ENCODE measurements at regions not wholly inside any gene's neighbourhood (a gene's known extent, or its start where the extent isn't known, plus 50 kb on each side); places are given as distances from the start of the nearest gene placed in this dataset.

DNA sequence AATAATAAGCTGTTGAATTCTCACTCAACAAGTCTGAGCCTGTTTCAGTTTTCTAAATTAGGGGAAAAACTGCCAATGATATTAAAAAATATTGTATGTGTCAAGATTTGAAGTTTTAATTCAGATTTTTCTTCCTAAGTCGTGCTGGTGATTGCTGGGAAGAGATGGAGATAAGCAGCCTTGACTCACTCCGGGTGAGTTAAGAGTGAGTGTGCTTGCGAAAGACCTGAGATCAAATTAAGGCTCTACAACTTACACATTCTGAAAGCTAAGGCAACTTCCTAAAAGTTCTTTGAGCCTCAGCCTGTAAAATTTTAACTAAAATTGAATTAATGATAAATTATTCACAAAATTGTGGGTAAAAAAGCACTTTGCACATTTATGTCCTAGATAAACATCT lies 1441.2 kb downstream of the PCDH7 start:
- no peak for DNase-seq (ENCODE audit: low spot score)

DNA sequence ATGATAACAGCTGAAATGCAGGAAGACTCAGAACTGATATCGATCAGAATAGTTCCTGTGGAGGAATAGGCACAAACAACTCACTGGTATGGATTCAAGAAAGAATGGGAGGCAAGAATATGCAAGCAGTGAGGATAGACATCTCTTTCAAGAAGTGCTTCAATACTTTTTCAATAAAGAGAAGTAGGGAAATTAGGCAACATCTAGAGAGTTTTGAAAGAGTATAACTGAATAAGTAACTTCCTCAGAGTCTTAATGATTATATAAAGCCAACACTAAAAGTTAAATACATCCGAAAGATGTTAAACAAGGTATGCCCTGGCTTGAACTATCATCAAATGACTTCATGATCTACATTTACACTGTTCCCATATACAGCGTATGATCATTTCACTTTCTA lies 1443.0 kb downstream of the PCDH7 start:
- no peak for DNase-seq (ENCODE audit: low spot score)

DNA sequence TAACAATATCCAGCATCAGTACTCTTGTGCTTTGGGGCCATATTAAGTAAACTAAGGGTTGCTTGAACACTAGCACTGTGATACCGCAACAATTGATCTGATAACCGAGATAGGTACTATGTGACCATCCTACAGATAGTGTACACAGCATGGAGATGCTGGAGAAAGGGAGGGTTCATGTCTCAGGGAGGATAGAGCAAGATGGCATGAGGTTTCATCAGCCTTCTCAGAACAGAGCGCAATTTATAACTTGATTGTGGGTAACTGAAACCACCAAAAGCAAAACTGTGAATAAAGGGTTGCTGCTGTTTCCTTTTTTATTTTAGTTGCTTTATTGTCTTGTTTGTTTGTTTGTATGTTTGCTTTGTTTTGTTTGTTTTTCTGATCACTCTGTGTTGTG lies 1449.7 kb downstream of the PCDH7 start:
- no peak for DNase-seq (ENCODE audit: low spot score)

DNA sequence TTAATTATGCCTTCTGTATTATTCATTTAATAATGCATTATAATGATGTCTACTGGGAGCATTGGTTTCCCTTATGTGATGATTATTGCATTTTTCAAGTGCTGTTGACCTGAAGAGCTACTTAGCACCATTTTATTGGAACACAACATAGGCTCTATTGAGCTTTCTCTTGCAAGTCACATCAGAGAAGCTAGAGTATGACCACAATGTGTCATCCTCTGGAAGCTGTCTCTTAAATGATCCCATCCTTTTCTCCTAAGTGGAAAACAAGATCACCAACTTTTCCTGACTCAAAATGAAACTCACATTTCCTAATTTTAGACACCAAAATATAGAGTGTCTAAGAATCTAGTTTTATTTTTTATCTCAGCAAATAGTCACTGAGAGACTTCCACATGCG lies 1451.9 kb downstream of the PCDH7 start:
- DNase-seq (ENCODE audit: low spot score): no peak

DNA sequence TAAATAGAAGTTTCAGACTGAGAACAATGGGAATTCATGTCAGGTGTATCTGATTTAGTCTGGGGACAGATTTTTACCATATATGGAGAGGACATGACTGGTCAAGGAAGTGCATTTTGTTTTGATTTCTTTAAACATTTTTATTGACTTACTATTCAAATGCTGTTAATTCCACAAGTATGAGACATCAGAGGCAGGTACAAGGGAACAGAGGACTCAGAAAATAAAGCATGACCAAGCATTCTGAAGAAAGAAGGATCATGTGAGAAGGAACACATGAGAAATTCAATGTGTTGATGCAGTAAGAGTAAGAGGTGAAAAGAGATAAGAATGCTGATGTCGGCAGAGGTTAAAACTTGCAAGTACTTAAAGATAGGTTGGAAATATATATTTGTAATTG lies 1452.6 kb downstream of the PCDH7 start:
- no peak for DNase-seq (ENCODE audit: low spot score)

DNA sequence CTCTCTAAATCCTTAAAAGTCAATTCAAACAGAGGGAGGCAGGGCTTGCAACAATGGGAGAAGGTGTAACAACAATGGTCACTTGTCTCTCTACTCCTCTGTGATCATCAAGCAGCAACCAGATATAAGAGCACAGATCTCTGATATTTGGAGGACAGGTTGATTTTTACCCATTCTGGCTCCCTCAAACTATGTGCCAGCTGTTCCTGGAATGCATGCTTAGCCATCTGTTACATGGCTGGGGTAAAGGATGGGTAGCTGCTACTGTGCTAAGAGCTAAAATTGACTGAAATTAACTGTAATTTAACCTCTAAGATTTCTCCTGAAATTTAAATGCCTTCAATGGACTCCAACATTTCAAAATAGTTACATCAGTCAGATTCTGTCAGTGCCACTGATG lies 1459.9 kb downstream of the PCDH7 start:
- no peak for DNase-seq (ENCODE audit: low spot score)

DNA sequence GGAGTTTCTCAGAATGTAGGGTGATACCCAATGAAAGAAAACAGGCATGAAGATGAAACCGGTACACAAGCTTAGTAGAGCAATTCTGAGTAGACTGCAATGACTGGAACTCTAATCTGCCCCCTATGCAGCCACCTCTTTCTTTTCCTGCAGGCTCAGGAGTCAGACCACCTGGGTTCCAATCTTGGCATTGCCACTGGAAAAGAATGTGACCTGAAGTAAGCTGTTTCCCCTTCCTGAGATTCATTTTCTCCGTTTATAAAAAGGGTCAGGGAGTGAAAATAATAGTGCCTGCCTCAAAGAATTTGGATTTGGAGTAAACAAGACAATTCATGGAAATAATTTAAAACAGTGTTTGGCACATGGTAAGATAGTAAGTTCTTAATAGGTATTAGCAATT lies 1464.0 kb downstream of the PCDH7 start:
- no peak for DNase-seq (ENCODE audit: low spot score)

DNA sequence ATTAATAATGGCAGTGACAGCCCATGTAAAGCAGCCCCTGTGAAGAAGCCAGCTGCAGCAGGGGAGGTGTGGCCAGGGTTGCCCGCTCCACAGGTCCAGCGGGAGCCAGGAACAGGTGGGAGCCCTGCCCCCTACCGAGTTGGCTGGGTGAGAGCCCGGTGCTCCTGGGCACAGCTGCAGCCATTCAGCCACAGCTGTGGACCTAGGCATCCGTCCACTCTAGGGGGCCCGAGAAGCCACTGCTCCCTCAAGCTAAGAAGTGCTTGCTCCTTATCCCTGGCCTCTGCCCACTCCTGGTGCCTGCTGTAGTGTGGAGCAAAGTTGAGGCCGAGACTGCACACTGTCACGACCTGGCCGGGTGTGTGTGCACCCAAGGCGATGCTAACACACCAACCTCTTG lies 1469.0 kb downstream of the PCDH7 start:
- DNase-seq (ENCODE audit: low spot score): no peak

DNA sequence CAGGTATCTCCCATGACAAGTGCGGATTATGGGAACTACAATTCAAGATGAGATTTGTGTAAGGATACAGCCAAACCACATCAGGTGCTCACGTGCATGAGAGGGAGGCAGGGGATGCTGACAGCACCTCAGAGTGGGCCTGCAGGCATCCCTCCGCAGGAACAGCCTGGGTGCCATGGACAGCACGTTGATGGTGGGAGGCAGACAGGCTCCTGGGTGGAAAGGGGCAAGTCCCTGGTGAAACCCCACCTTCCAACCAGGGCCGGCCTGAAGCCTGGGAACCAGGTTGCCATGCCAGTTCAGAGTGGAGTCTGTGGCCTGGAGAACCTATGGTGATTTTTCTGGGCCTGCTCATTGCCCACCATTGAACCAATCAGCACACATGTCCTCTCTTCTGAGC lies 1469.6 kb downstream of the PCDH7 start:
- no peak for DNase-seq (ENCODE audit: low spot score)

DNA sequence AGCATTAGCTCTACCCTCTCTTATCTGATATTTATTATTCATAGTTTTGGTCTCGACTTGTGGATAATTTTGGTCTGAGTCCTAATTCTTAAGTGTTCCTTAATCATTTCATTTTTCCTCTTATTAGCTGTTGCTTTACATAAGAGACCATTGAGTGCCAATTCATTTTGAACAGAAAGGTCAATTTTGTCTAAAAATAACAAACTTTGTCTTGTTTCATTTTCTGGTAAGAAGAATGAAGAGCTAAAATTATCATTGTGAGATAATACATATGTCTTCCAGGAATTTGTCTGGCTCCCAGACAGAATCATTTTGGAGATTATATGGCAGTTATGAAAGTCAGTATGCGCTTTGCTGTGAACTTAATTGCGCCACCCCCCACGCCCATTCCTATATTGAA lies 1471.8 kb downstream of the PCDH7 start:
- no peak for DNase-seq (ENCODE audit: low spot score)

DNA sequence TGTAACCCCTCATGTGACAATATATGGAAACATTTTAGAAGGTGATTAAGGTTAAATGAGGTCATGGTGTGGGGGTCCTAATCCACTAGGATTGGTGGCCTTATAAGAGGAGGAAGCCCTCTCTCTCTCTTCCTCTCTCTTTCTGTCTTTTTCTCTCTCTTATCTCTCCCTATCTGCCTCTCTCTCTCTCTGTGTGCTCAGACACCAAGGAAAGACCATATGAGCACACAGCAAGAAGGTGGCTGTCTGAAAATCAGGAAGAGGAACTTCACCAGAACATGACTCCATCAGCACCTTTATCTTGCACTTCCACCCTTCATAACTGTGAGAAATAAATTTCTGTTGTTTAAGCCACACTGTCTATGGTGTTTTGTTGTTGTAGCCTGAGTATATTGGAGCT lies 1472.2 kb downstream of the PCDH7 start:
- DNase-seq (ENCODE audit: low spot score): no peak

DNA sequence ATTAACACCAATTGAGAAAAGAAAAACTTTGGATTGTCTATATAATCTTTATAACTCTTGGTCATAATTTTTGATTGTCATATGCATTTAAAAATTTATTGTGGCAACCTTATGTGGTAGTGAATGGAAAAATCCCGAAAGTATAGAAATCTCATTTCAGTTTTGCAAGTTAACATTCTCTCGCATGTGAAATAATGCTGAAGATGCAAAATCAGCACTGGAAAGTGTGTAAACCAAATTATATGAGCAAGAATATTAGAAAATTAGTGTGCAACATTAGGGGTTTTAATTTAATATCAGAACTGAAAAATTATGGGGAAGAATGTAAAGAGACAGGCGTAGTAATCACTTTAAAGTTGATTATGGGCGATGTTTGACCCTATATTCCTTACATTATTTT lies 1472.8 kb downstream of the PCDH7 start:
- DNase-seq (ENCODE audit: low spot score): no peak

DNA sequence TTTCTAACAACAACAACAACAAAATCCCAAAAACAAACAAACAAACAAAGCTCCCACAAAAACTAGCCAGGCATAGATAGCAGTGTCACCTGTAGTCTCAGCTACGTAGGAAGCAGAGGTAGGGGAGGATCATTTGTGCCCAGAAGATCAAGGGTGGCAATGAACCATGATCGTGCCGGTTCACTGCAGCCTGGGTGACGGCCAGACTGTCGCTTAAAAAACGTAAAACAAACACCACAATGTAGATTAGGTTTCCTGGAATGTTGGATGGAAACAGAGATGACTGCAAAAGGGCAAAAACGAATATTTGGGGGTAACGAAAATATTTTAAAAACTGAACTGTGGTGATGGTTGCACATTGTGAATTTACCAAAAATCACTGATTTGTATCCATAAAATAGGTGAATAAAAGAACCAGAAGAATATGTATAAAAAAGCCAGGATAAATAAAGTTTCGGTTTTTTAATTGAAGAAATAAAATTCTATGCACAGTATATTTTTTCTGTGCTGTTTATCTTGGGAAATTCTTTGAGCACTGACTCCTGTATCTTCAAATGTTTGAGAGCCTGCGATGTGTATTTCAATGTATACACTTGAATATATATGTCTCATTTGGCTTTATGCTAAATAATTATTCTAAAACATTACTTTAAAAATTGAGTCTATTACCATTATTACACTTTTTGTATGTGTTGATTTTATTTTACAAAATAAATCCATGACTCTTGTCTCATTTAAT lies 1477.0 kb downstream of the PCDH7 start:
- DNase-seq (ENCODE audit: low spot score): no peak

DNA sequence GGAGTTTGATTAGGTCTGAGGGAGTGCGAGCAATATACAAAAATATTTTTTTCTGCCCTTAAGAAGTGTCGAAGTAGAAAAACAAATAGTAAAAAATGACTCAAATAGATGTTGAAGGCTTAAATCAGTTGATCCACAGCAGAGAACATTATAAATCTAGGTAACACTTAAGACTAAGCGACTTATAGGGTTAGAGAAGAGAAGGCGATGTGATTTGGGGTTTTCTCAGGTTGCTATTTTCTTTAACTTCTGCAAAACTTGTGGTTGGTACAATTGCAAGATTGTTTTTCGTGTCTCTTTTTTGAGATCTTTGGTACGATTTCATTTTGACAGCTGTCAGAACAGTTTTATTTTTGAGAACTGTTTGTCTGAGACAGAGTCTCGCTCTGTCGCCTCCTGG lies 1479.5 kb downstream of the PCDH7 start:
- DNase-seq (ENCODE audit: low spot score): no peak

DNA sequence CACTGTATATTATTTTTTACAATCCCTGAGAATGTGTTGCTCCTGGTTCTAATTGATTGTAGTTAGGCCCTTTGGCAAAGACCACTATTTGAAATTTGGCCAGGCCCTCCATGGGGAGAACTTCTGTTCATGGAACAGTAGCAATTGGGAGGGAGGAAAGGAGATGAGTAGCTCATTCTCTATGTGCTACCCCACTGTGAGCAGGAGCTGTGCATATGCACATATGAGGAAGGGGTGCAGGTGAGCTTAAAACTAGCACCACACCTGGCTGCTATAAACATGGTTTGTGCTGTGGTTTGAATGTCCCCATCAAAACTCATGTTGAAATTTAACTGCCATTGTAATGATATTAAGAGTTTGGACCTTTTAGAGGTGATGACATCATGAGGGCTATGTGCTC lies 1483.2 kb downstream of the PCDH7 start:
- no peak for DNase-seq (ENCODE audit: low spot score)

DNA sequence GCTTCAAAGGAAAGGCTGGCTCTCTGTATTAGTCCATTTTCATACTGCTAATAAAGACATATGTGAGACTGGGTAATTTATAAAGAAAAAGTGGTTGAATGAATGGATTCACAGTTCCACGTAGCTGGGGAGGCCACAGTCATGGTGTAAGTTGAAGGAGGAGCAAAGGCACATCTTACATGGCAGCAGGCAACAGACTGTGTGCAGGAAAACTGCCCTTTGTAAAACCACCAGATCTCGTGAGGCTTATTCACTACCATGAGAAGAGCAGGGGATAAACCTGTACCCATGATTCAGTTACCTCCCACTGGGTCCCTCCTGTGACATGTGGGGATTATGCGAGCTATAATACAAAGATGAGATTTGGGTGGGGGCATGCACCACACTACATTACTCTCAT lies 1486.6 kb downstream of the PCDH7 start:
- no peak for DNase-seq (ENCODE audit: low spot score)

DNA sequence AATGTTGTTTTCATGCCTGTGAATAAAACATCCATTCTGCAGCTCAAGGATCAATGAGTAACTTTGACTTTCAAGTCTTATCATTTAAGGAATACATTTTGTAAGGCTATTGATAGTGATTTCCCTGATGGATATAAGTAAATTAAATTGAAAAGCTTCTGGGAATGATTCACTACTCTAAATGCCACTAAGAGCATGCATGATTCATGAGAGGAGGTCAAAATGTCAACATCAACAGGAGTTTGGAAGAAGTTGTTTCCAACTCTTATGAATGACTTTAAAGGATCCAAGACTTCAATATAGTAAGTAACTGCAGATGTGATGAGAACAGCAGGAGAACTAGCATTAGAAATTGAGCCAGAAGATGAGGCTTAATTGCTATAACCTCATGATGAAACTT lies 1487.3 kb downstream of the PCDH7 start:
- DNase-seq (ENCODE audit: low spot score): no peak

DNA sequence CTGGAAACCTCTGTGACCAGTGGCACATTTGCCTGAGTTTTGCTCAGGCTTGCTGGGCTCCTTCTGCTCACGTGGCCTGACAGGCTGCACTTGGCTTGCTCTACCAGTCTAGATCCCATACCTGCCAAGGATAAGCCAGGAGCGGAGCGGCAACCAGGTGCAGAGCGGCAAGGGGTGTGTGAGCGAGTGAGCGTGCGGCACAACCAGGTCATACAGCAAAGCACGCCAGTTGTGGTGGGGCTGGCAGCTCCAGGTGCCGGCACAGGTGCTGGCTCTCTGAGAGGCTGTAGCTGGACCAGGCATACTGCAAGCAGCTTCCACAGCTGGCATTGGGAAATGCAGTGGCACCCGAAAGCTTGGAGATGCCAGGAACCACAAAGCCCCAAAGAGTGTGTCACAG lies 1495.1 kb downstream of the PCDH7 start:
- DNase-seq (ENCODE audit: low spot score): no peak

DNA sequence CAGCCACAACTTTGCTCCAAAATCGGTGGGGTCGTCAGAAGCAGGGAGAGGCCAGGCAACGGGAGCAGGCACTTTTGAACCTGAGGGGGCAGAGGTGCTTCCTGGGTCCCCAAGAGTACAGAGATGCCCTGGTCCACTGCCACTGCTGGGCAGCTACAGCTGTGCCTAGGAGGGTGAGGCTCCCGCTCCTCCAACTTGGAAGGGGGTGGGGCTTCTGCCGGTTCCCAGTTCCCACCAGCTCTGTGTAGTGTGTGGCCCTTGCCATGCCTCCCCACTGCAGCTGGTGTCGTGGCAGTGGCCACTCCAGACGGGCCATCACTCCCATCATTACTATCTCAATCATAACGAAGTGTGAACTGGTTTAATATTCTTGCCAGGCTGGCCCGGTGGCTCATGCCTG lies 1496.3 kb downstream of the PCDH7 start:
- DNase-seq (ENCODE audit: low spot score): no peak

DNA sequence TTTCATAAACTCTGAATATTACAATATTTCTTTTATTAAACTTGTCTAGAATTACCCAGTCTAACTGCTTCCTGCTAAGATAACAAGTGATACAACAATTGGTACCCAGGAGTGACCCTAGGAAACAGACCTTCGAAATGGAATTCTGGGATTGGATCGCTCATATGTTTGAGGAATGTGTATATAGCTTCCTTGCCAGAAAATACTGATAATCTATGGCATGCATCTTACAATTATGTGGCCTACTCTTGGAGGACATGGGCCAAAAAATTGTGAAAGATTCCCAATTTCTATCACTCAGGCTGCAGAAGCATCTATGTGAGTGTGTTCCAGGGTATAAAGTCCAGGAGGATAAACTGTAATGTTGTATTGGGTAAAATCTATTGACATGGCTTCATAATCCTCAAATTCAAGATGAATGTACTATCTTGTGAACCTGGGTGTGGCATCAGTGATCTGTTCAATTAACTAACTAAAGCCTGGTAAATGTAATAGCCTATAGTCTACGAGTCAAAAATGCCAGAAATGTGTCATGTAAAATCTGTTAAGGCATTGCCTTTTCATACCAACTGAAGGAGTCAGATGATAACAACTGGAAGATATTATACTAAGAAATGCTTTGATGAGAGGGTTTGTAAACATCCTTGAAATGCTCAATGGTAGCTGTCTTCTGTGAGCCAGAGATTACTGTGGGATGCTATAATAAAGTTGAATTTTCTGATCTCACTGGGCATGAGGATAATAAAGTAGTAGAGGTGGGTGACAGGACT lies 1499.3 kb downstream of the PCDH7 start:
- no peak for DNase-seq (ENCODE audit: low spot score)

DNA sequence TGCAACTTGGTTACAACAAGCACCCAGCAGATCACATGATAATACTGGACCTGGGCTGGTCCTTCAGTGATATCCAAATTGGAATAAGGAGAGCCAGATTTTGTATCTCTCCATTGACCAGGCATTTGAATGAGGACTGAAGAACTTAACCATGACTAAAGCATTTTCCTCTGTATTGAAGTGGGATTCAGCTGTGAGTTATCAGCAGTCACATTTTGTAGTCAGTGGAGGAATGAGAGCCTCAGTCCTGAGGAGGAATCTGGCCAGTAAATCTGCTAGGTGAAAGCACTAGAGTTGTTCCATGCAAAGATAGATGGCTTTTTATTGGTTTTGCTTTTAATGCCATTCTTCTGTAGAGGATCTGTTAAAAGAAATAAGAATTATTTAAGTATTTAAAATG lies 1506.0 kb downstream of the PCDH7 start:
- no peak for DNase-seq (ENCODE audit: low spot score)

DNA sequence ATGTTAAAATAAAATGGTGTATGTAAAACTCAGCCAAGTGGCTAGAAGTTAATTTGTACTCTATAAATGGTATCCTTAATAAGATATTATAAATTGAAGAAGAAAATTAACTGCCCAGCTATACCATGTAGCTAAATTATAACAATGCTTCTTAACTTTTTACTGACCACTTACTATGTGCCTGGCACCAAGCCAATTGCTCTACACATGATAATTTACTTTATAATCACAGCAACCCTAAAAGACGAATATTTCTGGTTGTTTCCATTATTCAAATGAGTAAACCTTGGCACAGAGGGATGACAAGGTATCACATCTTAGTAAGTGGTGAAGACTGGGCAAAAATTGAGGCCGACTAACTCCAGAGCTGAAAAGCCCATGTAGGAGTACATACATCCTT lies 1506.6 kb downstream of the PCDH7 start:
- DNase-seq (ENCODE audit: low spot score): no peak

DNA sequence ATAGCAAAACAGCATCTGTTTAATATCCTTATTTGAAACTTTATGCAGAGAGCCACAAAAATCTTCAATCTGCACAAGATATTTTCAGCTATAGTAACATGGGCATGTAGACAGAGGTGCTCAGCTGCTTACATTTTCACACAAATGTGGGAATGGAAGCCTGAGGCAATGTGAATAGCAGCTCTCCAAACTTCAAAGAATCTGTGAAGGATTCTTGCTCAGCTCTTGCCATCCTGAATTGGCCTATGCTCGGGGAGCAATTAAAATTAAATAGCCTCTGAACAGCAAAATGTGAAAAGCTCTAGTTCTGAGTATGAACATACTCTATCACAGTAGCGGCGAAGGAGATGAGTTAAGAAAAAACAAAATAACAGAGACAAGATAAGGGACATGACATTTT lies 1523.8 kb downstream of the PCDH7 start:
- no peak for DNase-seq (ENCODE audit: low spot score)

DNA sequence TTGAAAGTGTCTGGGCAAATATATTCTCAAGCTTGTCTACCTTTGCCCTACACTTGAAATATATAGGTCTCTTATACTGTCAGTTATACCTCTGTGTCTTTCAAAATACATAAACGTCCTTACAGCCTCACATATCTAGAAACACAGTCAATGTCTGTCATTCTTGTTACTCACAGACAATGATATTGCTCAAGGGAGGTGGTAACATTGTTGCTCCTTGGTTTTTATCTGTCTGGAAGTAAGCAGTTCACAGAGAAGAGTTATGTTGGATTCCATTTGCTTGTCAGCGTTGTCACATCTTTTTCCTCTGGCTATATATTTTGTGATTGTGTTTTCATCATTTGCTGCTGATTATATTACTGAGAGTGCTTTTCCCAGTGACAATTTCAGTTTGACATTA lies 1528.9 kb downstream of the PCDH7 start:
- DNase-seq (ENCODE audit: low spot score): no peak
